ENCODE measurements at regions not wholly inside any gene's neighbourhood (a gene's known extent, or its start where the extent isn't known, plus 50 kb on each side); places are given as distances from the start of the nearest gene placed in this dataset.

GRCh38 chr6:126607289-126607688 lies 267.4 kb downstream of the CENPW start:
- no peaks in the 10 kb centered on the region for H3K79me2 ChIP-seq (ENCODE audit: insufficient read depth, low read length)
- no peaks in the 10 kb centered on the region for H3F3A ChIP-seq (ENCODE audit: low read depth)
- H3K9me3 ChIP-seq (ENCODE audit: insufficient read depth, low read depth, low read length), result no peaks in the 10 kb centered on the region
- H3K4me3 ChIP-seq (ENCODE audit: low read length, poor library complexity, severe bottlenecking), result no peak overlapping the region
- H3K36me3 ChIP-seq (ENCODE audit: insufficient read depth, low read length), result no peaks in the 10 kb centered on the region
- no peaks in the 10 kb centered on the region for H3K4me1 ChIP-seq (ENCODE audit: insufficient read depth, low read length, poor library complexity, severe bottlenecking)
- no peak overlapping the region for H3K9ac ChIP-seq (ENCODE audit: low read depth, low read length, poor library complexity, severe bottlenecking)
- H3K4me2 ChIP-seq (ENCODE audit: low read depth, low read length, poor library complexity, severe bottlenecking), result no peak overlapping the region
- no peaks in the 10 kb centered on the region for H4K20me1 ChIP-seq (ENCODE audit: insufficient read depth, low read length, poor library complexity, severe bottlenecking)
- no peak for TF ChIP-seq EZH2phosphoT487 (IDR thresholded peaks at IDR 0.05; ENCODE audit: borderline replicate concordance)
- TF ChIP-seq CTCF (conservative IDR thresholded peaks at IDR 0.05; ENCODE audit: low read length), result no peak
- H2AFZ ChIP-seq (ENCODE audit: low read length), result no peak overlapping the region
- no peaks in the 10 kb centered on the region for H3K9me2 ChIP-seq (replicated peaks; ENCODE audit: low read depth, low read length)
- H3K27me3 ChIP-seq (ENCODE audit: insufficient read depth, low read length, poor library complexity, severe bottlenecking), result no peaks in the 10 kb centered on the region

GRCh38 chr6:126608681-126609080 lies 268.8 kb downstream of the CENPW start:
- H3K79me2 ChIP-seq (ENCODE audit: insufficient read depth, low read length), result no peaks in the 10 kb centered on the region
- H3K4me1 ChIP-seq (ENCODE audit: insufficient read depth, low read length, poor library complexity, severe bottlenecking), result no peaks in the 10 kb centered on the region
- no peak for TF ChIP-seq EZH2phosphoT487 (IDR thresholded peaks at IDR 0.05; ENCODE audit: borderline replicate concordance)
- no peak for TF ChIP-seq CTCF (conservative IDR thresholded peaks at IDR 0.05; ENCODE audit: low read length)
- no peaks in the 10 kb centered on the region for H3K27me3 ChIP-seq (ENCODE audit: insufficient read depth, low read length, poor library complexity, severe bottlenecking)
- H4K20me1 ChIP-seq (ENCODE audit: insufficient read depth, low read length, poor library complexity, severe bottlenecking), result no peaks in the 10 kb centered on the region
- H3K4me2 ChIP-seq (ENCODE audit: low read depth, low read length, poor library complexity, severe bottlenecking), result no peak overlapping the region
- no peak overlapping the region for H3K9ac ChIP-seq (ENCODE audit: low read depth, low read length, poor library complexity, severe bottlenecking)
- H3K9me2 ChIP-seq (replicated peaks; ENCODE audit: low read depth, low read length), result no peaks in the 10 kb centered on the region
- H3K36me3 ChIP-seq (ENCODE audit: insufficient read depth, low read length), result no peaks in the 10 kb centered on the region
- H2AFZ ChIP-seq (ENCODE audit: low read length), result no peak overlapping the region
- H3K4me3 ChIP-seq (ENCODE audit: low read length, poor library complexity, severe bottlenecking), result no peak overlapping the region
- H3F3A ChIP-seq (ENCODE audit: low read depth), result no peaks in the 10 kb centered on the region
- no peaks in the 10 kb centered on the region for H3K9me3 ChIP-seq (ENCODE audit: insufficient read depth, low read depth, low read length)

GRCh38 chr6:126614642-126615504 lies 275.0 kb downstream of the CENPW start:
- peak overlapping the region; percentile 37 for H3K4me2 ChIP-seq (ENCODE audit: low read depth, low read length, poor library complexity, severe bottlenecking)
- H3K4me1 ChIP-seq (ENCODE audit: insufficient read depth, low read length, poor library complexity, severe bottlenecking), result peaks cover 5% of the 10 kb centered on the region
- H3F3A ChIP-seq (ENCODE audit: low read depth), result no peaks in the 10 kb centered on the region
- no peaks in the 10 kb centered on the region for H3K9me3 ChIP-seq (ENCODE audit: insufficient read depth, low read depth, low read length)
- TF ChIP-seq CTCF (conservative IDR thresholded peaks at IDR 0.05; ENCODE audit: low read length) (no peak), EZH2phosphoT487 (IDR thresholded peaks at IDR 0.05; ENCODE audit: borderline replicate concordance) (no peak)
- no peaks in the 10 kb centered on the region for H3K79me2 ChIP-seq (ENCODE audit: insufficient read depth, low read length)
- H3K36me3 ChIP-seq (ENCODE audit: insufficient read depth, low read length), result no peaks in the 10 kb centered on the region
- no peak overlapping the region for H3K9ac ChIP-seq (ENCODE audit: low read depth, low read length, poor library complexity, severe bottlenecking)
- H3K27me3 ChIP-seq (ENCODE audit: insufficient read depth, low read length, poor library complexity, severe bottlenecking), result no peaks in the 10 kb centered on the region
- H2AFZ ChIP-seq (ENCODE audit: low read length), result peak overlapping the region; percentile 68
- no peaks in the 10 kb centered on the region for H4K20me1 ChIP-seq (ENCODE audit: insufficient read depth, low read length, poor library complexity, severe bottlenecking)
- no peaks in the 10 kb centered on the region for H3K9me2 ChIP-seq (replicated peaks; ENCODE audit: low read depth, low read length)
- no peak overlapping the region for H3K4me3 ChIP-seq (ENCODE audit: low read length, poor library complexity, severe bottlenecking)
